PC-9 (cell line): ENCODE measurements at regions not wholly inside any gene's neighbourhood (a gene's known extent, or its start where the extent isn't known, plus 50 kb on each side); places are given as distances from the start of the nearest gene placed in this dataset.

Source experiments
- BruUV-seq: library from RNA; stranded (reverse); fragments of 400-500 nt; replicated peaks from 2 replicates; lab custom pipeline; 2021; lab: Mats Ljungman, UMichigan
- CTCF ChIA-PET: fragments of 300-600 bp; sonication (Branson Sonifier 250); formaldehyde crosslinking; loops from one replicate; lab custom pipeline; 2022; ENCODE audit warnings: antibody characterized with exemption; lab: Charles Lee
- POLR2A ChIA-PET: fragments of 300-600 bp; sonication (Branson Sonifier 250); formaldehyde crosslinking; loops from one replicate; lab custom pipeline; 2022; ENCODE audit warnings: antibody characterized with exemption; ENCODE audit not compliant: unreplicated experiment; lab: Charles Lee
- DNase-seq, 2 experiments: peaks; one replicate each; pipeline versions ENCODE4 v3.0.0 to v3.0.0-alpha.2; 2015 to 2022; ENCODE audit warnings: mixed read lengths in 1 of 2
- H2AFZ ChIP-seq: fragments of 200-600 bp; sonication (generic); 2 replicates; pipeline ENCODE4 v1.8.1; 2017; ENCODE audit warnings: antibody characterized with exemption
- H3F3A ChIP-seq: fragments of 200-600 bp; sonication (generic); 2 replicates; pipeline ENCODE4 v1.8.1; 2017; ENCODE audit warnings: antibody characterized with exemption, mild to moderate bottlenecking, low read depth; ENCODE audit not compliant: insufficient read depth
- H3K27ac ChIP-seq: fragments of 200-600 bp; sonication (generic); 2 replicates; pipeline ENCODE4 v1.6.1; 2016; ENCODE audit warnings: mixed run types
- H3K27me3 ChIP-seq: fragments of 200-600 bp; sonication (generic); 2 replicates; pipeline ENCODE4 v1.6.1; 2016; ENCODE audit warnings: low read depth, mixed run types; ENCODE audit not compliant: insufficient read depth
- H3K36me3 ChIP-seq: fragments of 200-600 bp; sonication (generic); 2 replicates; pipeline ENCODE4 v1.6.1; 2016; ENCODE audit warnings: low read depth, mixed run types
- H3K4me1 ChIP-seq: fragments of 200-600 bp; sonication (generic); replicated peaks from 2 replicates; pipeline ENCODE4 v1.6.1; 2016; ENCODE audit warnings: mixed run types; ENCODE audit not compliant: insufficient read depth
- H3K4me2 ChIP-seq: fragments of 200-600 bp; sonication (generic); 2 replicates; pipeline ENCODE4 v1.6.1; 2017; ENCODE audit warnings: mixed run types
- H3K4me3 ChIP-seq: fragments of 200-600 bp; sonication (generic); 2 replicates; pipeline ENCODE4 v1.6.1; 2016; ENCODE audit warnings: mixed run types
- H3K79me2 ChIP-seq: fragments of 200-600 bp; sonication (generic); 2 replicates; pipeline ENCODE4 v1.6.1; 2017; ENCODE audit warnings: low read depth, mixed run types
- H3K9me2 ChIP-seq: fragments of 200-600 bp; sonication (generic); 2 replicates; pipeline ENCODE4 v1.8.1; 2017; ENCODE audit warnings: mild to moderate bottlenecking; ENCODE audit not compliant: insufficient read depth
- H3K9me3 ChIP-seq: fragments of 200-600 bp; sonication (generic); 2 replicates; pipeline ENCODE4 v1.8.1; 2016; ENCODE audit warnings: low read depth; ENCODE audit not compliant: insufficient read depth
- H4K20me1 ChIP-seq: fragments of 200-600 bp; sonication (generic); 2 replicates; pipeline ENCODE4 v1.8.1; 2017; ENCODE audit not compliant: insufficient read depth
- EZH2 ChIP-seq: fragments of 200-600 bp; sonication (generic); IDR thresholded peaks from 2 replicates; pipeline ENCODE4 v1.8.0; 2017; ENCODE audit warnings: antibody characterized with exemption, low read depth
- intact Hi-C: fragments of 100-400 bp; cut with micrococcal nuclease; formaldehyde crosslinking; loops from one replicate; pipeline ENCODE4 v1.10.0; 2022; ENCODE audit not compliant: unreplicated experiment
- TF ChIP-seq, protein P1 (sequence below): fragments of 200-600 bp; sonication (generic); conservative IDR thresholded peaks from 2 replicates; pipeline ENCODE4 v1.6.1; 2017; ENCODE audit warnings: mixed run types, antibody characterized with exemption, mild to moderate bottlenecking, moderate library complexity

DNA sequence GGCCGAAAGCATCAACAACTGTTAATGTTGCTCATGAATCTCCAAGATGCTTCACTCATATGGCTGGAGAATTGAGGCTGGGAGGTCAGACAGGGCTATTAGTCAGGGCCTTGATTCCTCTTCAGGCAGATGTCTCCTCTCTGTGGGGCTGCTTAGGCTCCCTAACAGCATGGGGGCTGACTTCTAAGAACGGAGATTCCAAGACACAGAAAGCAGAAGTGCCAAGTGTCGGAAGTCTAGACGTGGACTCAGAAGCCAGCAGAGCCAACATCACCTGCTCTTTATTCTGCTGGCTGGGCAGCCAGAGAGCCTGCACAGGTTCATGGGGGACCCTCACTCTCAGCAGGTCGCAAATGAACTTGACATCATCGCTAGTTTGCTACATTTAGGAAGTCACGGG, 279.8 kb downstream of the CDH26 start:
- Histone ChIP-seq H3K27ac (no peak overlapping the region), H3K9me2 (no peaks in the 10 kb centered on the region), H4K20me1 (no peaks in the 10 kb centered on the region), H3F3A (no peaks in the 10 kb centered on the region), H3K36me3 (no peaks in the 10 kb centered on the region), H3K4me2 (no peak overlapping the region), H3K27me3 (peaks cover 78% of the 10 kb centered on the region), H3K4me1 (no peaks in the 10 kb centered on the region), H3K9me3 (no peaks in the 10 kb centered on the region), H3K4me3 (no peak overlapping the region), H2AFZ (no peak overlapping the region), H3K79me2 (no peaks in the 10 kb centered on the region)
- no peak for DNase-seq
- POLR2A ChIA-PET, result no interaction called here
- TF ChIP-seq, protein P1, sequence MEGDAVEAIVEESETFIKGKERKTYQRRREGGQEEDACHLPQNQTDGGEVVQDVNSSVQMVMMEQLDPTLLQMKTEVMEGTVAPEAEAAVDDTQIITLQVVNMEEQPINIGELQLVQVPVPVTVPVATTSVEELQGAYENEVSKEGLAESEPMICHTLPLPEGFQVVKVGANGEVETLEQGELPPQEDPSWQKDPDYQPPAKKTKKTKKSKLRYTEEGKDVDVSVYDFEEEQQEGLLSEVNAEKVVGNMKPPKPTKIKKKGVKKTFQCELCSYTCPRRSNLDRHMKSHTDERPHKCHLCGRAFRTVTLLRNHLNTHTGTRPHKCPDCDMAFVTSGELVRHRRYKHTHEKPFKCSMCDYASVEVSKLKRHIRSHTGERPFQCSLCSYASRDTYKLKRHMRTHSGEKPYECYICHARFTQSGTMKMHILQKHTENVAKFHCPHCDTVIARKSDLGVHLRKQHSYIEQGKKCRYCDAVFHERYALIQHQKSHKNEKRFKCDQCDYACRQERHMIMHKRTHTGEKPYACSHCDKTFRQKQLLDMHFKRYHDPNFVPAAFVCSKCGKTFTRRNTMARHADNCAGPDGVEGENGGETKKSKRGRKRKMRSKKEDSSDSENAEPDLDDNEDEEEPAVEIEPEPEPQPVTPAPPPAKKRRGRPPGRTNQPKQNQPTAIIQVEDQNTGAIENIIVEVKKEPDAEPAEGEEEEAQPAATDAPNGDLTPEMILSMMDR, result no peak
- TF ChIP-seq EZH2, result no peak
- CTCF ChIA-PET, result interaction anchor here (0.7 kb wide), 1 partner anchor 22 kb away, joined by 3 read pairs; no protein-coding TSS in a partner anchor
- intact Hi-C loops, result no loop called here
- no TSS peak for BruUV-seq

DNA sequence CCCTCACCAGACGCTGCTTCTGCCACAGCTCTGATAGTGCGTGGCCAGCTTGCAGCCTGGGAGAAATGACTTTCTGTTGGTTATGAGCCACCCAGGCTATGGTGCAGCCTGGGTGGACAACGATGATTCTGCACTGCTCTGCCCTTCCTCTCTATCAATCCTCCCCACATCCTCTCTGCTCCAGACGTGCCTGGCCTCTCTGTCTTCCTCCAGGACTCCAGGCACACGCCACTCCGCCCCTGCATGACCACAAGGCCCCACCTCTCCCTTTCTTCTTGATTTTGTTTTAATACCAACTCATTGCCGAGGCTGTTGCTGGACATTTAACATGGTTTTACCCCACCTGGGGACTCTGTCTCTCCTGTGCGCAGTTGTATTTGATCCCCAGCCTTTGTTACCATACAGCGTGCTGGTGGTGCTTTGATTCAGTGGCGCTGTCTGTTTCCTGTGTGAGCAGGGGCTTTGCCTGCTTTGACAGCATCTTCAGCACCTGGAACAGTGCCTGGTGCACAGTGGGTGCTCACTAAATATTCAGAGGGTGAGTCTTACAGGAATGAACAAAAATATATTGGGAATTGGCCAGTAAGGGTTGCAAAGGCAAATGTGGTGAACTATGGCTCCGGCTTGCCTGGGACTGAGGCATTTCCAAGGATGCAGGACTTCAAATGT, 280.9 kb downstream of the CDH26 start:
- TF ChIP-seq, protein P1, result no peak
- TF ChIP-seq EZH2, result no peak
- Histone ChIP-seq H3F3A (no peaks in the 10 kb centered on the region), H3K9me2 (no peaks in the 10 kb centered on the region), H3K4me2 (no peak overlapping the region), H3K27me3 (peaks cover 73% of the 10 kb centered on the region), H3K79me2 (no peaks in the 10 kb centered on the region), H3K27ac (no peak overlapping the region), H3K4me3 (no peak overlapping the region), H3K9me3 (no peaks in the 10 kb centered on the region), H2AFZ (no peak overlapping the region), H3K4me1 (no peaks in the 10 kb centered on the region), H4K20me1 (no peaks in the 10 kb centered on the region), H3K36me3 (no peaks in the 10 kb centered on the region)
- POLR2A ChIA-PET, result no interaction called here
- CTCF ChIA-PET, result no interaction called here
- DNase-seq, result no peak
- no TSS peak for BruUV-seq
- intact Hi-C loops, result no loop called here

DNA sequence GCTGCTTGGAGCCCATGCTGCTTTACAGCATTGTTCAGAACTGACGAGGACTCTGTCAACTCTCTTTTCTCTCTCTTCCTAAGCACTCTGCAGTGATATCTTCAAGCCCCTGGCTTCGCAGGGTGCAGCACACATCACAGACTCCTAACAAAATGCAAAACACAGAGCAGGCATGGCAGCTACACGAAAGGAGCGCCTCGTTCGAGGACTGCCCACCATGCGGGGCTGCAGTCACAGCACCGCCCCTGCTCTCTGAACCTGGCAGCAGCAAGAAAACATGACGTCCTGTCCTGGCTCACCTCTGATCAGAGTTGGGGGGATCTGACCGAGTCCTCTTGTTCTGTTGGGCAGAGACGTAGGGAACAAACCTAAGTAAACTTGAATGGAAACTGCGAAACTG, 281.7 kb downstream of the CDH26 start:
- intact Hi-C loops, result no loop called here
- Histone ChIP-seq H3K36me3 (no peaks in the 10 kb centered on the region), H3K4me3 (no peak overlapping the region), H3K27ac (no peak overlapping the region), H3K4me2 (no peak overlapping the region), H3K4me1 (no peaks in the 10 kb centered on the region), H3K9me3 (no peaks in the 10 kb centered on the region), H3K27me3 (peaks cover 66% of the 10 kb centered on the region), H3K9me2 (no peaks in the 10 kb centered on the region), H2AFZ (no peak overlapping the region), H3K79me2 (no peaks in the 10 kb centered on the region), H3F3A (no peaks in the 10 kb centered on the region), H4K20me1 (no peaks in the 10 kb centered on the region)
- ChIA-PET POLR2A (no interaction called here), CTCF (no interaction called here)
- DNase-seq, result no peak
- BruUV-seq, result no TSS peak
- TF ChIP-seq, protein P1, result no peak
- TF ChIP-seq EZH2, result no peak
